ENCODE measurements at regions not wholly inside any gene's neighbourhood (a gene's known extent, or its start where the extent isn't known, plus 50 kb on each side); places are given as distances from the start of the nearest gene placed in this dataset.
A peak's percentile ranks its signal among the peaks of the same experiment; 100 is the strongest.
"Not testable (repeated sequence)": the region's sequence is repeated elsewhere in the genome, so short reads cannot be mapped to it uniquely, and the experiment has no call there.

DNA sequence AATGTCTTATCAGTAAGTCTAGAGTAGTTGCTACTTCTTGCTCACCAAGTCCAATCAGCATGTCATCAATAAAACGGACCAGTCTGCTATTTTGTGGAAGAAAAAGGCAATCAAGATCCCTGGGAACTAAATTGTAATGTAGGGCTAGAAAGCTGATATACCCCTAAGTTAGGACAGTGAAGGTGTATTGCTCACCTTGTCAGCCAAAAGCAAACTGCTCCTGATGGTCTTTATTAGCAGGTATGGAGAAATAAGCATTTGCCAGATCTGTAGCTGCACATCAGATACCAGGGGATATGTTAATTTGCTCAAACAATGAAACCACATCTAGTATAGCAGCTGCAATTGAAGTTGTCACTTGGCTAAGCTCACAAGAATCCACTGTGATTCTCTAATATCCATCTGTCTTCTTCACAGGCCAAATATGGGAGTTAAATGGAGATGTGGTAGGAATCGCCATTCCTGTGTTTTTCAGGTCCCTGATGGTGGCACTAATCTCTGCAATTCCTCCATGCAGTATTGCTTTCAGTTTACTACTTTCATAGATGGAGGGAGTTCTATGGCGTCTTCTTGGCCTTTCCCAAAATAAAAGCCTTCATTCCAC lies 75.0 kb downstream of the TMEM237 start:
- TF ChIP-seq, protein P1, sequence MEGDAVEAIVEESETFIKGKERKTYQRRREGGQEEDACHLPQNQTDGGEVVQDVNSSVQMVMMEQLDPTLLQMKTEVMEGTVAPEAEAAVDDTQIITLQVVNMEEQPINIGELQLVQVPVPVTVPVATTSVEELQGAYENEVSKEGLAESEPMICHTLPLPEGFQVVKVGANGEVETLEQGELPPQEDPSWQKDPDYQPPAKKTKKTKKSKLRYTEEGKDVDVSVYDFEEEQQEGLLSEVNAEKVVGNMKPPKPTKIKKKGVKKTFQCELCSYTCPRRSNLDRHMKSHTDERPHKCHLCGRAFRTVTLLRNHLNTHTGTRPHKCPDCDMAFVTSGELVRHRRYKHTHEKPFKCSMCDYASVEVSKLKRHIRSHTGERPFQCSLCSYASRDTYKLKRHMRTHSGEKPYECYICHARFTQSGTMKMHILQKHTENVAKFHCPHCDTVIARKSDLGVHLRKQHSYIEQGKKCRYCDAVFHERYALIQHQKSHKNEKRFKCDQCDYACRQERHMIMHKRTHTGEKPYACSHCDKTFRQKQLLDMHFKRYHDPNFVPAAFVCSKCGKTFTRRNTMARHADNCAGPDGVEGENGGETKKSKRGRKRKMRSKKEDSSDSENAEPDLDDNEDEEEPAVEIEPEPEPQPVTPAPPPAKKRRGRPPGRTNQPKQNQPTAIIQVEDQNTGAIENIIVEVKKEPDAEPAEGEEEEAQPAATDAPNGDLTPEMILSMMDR (IDR thresholded peaks at IDR 0.05; ENCODE audit: low read length, missing control alignments): no peak
- no peak for DNase-seq (ENCODE audit: low read depth)
- no peak overlapping the region for H3K4me3 ChIP-seq (replicated peaks; ENCODE audit: low read depth, low read length)

DNA sequence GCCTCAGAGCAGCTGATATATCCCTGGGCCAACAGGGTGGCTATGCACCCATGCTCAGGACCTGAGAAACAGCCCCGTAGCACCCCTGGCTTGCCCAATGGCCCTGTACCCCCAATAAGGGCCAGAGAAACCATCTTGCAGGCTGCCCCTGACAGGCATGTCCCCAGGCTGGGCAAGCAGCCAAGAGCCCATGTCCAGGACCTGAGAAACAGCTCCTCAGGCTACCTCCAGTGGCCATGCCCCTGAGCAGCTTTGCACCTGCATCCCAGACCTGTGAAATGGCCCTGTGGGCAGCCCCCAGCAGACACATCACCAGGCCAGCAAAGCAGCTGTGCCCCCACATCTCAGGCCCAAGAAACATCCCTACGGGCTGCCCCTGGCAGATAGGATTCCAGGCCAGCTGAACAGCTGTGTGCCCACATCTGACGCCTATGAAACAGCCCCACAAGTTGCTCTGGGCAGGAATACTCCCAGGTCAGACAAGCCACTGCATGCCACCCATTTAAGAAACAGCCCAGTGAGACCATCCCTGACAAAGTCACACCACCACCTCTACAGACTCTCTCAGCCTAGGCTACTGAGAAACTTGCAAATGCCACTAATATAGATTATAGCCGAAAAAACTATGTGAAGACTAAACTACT lies 84.1 kb downstream of the TMEM237 start:
- TF ChIP-seq, protein P1 (IDR thresholded peaks at IDR 0.05; ENCODE audit: low read length, missing control alignments): no peak
- no peak overlapping the region for H3K4me3 ChIP-seq (replicated peaks; ENCODE audit: low read depth, low read length)
- no peak for DNase-seq (ENCODE audit: low read depth)

DNA sequence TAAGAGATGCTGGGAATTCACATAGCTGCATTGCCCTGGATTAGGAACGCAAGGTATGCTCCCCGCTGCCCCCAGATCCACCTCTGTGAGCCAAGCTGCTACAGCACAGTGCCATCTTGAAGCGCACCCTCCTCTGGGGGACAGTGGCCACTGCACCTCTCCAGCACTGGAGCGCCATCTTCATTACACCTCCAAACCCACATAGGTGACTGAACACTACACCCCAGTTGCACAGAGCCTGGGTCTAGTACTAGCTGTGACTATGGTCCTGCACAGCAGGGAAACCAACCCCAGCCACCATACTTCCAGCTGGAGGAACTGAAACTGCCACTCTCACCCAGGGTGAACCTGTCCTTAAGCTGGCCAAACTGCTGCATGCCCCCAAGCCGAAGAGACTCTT lies 84.6 kb downstream of the TMEM237 start:
- TF ChIP-seq, protein P1 (IDR thresholded peaks at IDR 0.05; ENCODE audit: low read length, missing control alignments): no peak
- DNase-seq (ENCODE audit: low read depth): no peak
- no peak overlapping the region for H3K4me3 ChIP-seq (replicated peaks; ENCODE audit: low read depth, low read length)

DNA sequence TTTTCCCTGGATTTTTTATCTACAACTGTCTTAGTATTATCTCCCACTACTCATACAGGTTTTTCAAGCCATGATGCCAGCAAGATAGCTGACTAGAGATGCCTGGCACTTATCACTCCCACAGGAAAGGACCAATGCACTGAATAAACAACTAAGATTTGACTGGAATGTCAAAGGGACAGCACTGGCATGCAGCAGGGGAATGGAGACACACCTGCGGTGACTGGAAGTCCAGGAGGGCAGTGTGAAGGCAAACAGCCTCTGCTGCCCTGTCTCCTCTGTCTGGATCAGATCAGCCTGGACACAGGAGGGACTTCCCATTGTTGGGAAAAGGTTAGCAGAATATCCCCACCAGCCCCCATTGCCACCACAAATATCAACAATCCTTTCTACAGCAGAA lies 85.1 kb downstream of the TMEM237 start:
- TF ChIP-seq, protein P1 (IDR thresholded peaks at IDR 0.05; ENCODE audit: low read length, missing control alignments): no peak
- H3K4me3 ChIP-seq (replicated peaks; ENCODE audit: low read depth, low read length): no peak overlapping the region
- no peak for DNase-seq (ENCODE audit: low read depth)

DNA sequence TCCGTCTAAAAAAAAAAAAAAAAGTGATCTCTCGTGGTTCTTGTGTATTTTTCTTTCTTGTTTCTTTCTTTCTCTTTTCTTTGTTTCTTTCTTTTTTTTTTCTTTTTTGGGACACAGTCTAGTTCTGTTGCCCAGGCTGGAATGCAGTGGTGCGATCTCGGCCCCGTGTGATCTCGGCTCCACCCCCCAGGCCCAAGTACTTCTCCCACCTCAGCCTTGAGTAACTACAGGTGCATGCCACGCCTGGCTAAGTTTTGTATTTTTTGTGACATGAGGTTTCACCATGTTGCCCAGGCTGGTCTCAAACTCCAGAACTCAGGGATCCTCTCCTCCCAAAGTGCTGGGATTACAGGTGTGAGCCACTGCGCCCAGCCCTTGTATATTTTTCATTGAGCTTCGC lies 91.4 kb downstream of the TMEM237 start:
- DNase-seq (ENCODE audit: low read depth): no peak
- TF ChIP-seq, protein P1 (IDR thresholded peaks at IDR 0.05; ENCODE audit: low read length, missing control alignments): no peak
- H3K4me3 ChIP-seq (replicated peaks; ENCODE audit: low read depth, low read length): no peak overlapping the region

DNA sequence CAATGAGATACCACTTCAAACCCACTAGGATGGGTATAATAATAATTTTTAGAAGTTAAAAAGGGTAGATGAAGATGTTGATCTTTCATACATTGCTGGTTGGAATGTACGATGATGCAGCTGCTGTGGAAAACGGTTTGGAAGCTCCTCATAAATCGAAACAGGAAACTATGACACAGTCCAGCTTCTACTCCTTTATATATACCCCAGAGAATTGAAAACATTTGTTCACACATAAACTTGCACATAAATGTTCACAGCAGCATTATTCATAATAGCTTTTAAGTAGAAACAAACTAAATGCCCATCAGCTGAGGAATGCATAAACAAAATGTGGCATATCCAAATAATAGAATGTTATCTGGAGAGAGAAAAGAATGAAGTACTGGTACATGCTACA lies 95.0 kb downstream of the STRADB start:
- TF ChIP-seq, protein P1 (IDR thresholded peaks at IDR 0.05; ENCODE audit: low read length, missing control alignments): no peak
- no peak overlapping the region for H3K4me3 ChIP-seq (replicated peaks; ENCODE audit: low read depth, low read length)
- peak; percentile 64 for DNase-seq (ENCODE audit: low read depth)

DNA sequence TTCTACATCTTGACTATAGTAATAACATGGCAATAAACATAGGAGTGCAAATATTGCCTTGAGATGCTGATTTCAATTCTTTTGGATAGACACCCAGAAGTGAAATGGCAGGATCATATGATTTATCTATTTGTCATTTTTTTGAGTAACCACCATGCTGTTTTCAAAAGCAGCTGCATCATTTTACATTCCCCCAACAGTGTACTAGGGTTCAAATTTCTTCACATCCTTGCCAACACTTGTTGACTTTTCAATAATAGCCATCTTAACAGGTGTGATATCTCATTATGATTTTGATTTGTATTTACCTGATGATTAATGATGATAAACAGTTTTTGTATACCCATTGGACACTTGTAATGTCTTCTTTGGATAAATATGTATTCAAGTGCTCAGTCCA lies 90.8 kb downstream of the STRADB start:
- no peak for DNase-seq (ENCODE audit: low read depth)
- TF ChIP-seq, protein P1 (IDR thresholded peaks at IDR 0.05; ENCODE audit: low read length, missing control alignments): no peak

DNA sequence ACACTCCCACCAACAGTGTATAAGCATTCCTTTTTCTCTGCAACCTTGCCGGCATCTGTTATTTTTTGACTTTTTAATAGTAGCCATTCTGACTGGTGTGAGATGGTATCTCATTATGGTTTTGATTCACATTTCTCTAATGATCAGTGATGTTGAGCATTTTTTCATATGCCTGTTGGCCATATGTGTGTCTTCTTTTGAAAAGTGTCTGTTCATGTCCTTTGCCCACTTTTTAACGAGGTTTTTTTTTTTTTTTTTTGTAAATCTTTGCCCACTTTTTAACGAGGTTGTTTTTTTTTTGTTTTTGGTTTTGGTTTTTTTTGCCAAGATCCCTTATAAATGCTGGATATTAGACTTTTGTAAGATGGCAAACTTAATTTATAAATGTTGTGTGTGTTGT lies 87.7 kb downstream of the STRADB start:
- not testable (repeated sequence) for H3K4me3 ChIP-seq (replicated peaks; ENCODE audit: low read depth, low read length); DNase-seq (ENCODE audit: low read depth)

More for the DNA sequence above, 90.8 kb downstream of the STRADB start:
- H3K4me3 ChIP-seq (replicated peaks; ENCODE audit: low read depth, low read length): no peak overlapping the region
